Stomach (tissue), 4 donors: ENCODE measurements at regions not wholly inside any gene's neighbourhood (a gene's known extent, or its start where the extent isn't known, plus 50 kb on each side); places are given as distances from the start of the nearest gene placed in this dataset.

ENCODE experiments used
- CTCF ChIP-seq, 7 experiments: fragments of 450-650 bp in 4 of 7; fragments of 200-600 bp in 3 of 7; sonication (generic) in 3 of 7; IDR thresholded peaks; one replicate each; pipeline ENCODE4 v1.5.1; 2016 to 2019; ENCODE audit warnings: antibody characterized with exemption in 7 of 7, control low read depth in 2 of 7, mild to moderate bottlenecking in 1 of 7
- EP300 ChIP-seq: sonication (generic); formaldehyde crosslinking; IDR thresholded peaks from one replicate; pipeline ENCODE4 v1.6.1; 2017; ENCODE audit warnings: antibody characterized with exemption
- POLR2A ChIP-seq, 4 donors: fragments of 450-650 bp; IDR thresholded peaks; one replicate each; pipeline ENCODE4 v1.6.1; 2016; ENCODE audit warnings: antibody characterized with exemption in 4 of 4, control low read depth in 2 of 4, mild to moderate bottlenecking in 1 of 4, moderate library complexity in 1 of 4
- POLR2AphosphoS5 ChIP-seq, 3 donors: sonication (generic); formaldehyde crosslinking; IDR thresholded peaks; one replicate each; pipeline ENCODE4 v1.6.1; 2016; ENCODE audit warnings: antibody characterized with exemption in 3 of 3

DNA sequence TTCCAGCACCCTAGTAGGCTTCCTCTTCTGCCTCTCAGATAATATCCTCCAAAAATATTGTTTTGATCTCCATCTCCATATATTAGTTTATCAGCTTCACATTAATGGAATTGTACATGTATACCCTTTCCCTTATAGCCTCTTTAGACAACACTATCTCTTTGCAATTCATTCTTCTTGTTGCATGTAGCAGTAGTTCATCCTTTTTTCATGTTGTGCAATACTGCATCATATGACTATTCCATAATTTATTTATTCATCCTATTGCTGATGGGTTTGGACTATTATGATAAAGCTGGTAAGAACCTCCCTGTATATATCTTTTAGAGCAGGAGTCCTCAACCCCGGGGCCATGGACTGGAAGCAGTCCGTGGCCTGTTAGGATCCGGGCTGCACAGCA, 148.2 kb upstream of the FAT1 start:
- TF ChIP-seq POLR2AphosphoS5 (IDR thresholded peaks at IDR 0.05) (no peak), CTCF (IDR thresholded peaks at IDR 0.05) (no peak), EP300 (no peak), POLR2A (IDR thresholded peaks at IDR 0.05) (no peak)
